ENCODE measurements at regions not wholly inside any gene's neighbourhood (a gene's known extent, or its start where the extent isn't known, plus 50 kb on each side); places are given as distances from the start of the nearest gene placed in this dataset.
A peak's percentile ranks its signal among the peaks of the same experiment; 100 is the strongest.

GRCh38 chr9:2340046-2340760 lies 281.4 kb upstream of the VLDLR start:
- Histone ChIP-seq H3K36me3 (ENCODE audit: insufficient read depth) (no peaks in the 10 kb centered on the region), H3K4me1 (ENCODE audit: insufficient read depth) (no peaks in the 10 kb centered on the region), H3K27ac (ENCODE audit: low read depth) (no peak overlapping the region), H3K4me3 (ENCODE audit: low read depth, low read length) (no peak overlapping the region)
- no peak for DNase-seq (ENCODE audit: extremely low spot score)
- WGBS = 59% methylated on average over 2 of the region's 2 CpGs

DNA sequence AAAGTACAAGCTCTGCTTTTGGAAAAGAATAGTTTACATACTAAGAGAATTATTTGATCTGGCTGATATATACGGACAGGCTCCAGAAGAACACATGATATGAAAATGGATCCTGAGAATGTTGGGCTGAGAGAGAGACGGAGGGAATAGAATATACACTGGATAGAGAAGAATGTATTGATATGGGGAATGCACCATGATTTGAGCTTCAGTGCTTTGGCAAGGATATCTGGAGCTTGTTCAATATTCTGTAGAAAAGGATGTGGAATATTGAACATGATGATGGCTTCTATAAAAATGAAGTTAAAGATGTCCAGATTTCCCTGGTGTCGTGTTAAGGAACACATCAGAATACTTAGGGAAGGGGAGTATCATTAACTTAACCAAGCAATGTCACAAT lies 280.5 kb upstream of the VLDLR start:
- 49% methylated on average over 3 of the region's 3 CpGs for WGBS
- Histone ChIP-seq H3K36me3 (ENCODE audit: insufficient read depth) (no peaks in the 10 kb centered on the region), H3K4me1 (ENCODE audit: insufficient read depth) (no peaks in the 10 kb centered on the region), H3K4me3 (ENCODE audit: low read depth, low read length) (no peak overlapping the region), H3K27ac (ENCODE audit: low read depth) (no peak overlapping the region)
- DNase-seq (ENCODE audit: extremely low spot score) = no peak

DNA sequence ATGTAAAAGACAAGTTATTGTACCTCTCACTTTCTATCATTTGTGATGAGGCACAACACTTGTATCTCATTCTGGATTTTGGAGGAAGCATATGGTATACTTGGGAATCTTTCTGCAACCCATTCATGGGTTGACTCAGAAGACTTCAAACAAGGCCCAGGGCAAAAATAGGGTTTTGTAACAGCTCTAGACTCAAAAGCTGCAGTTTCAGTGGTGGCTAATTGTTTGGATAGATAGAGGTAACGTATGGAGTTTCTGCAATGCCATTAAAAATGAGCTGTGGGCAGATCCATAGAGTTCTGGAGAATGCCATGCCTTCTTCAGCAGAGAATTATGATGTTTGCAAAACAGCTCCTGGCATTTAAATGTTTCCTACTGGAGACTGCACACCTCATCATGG lies 279.6 kb upstream of the VLDLR start:
- WGBS = 99% methylated on average over 1 of the region's 1 CpG
- no peak overlapping the region for H3K4me3 ChIP-seq (ENCODE audit: low read depth, low read length)
- H3K4me1 ChIP-seq (ENCODE audit: insufficient read depth) = no peaks in the 10 kb centered on the region
- no peaks in the 10 kb centered on the region for H3K36me3 ChIP-seq (ENCODE audit: insufficient read depth)
- no peak for DNase-seq (ENCODE audit: extremely low spot score)
- no peak overlapping the region for H3K27ac ChIP-seq (ENCODE audit: low read depth)

DNA sequence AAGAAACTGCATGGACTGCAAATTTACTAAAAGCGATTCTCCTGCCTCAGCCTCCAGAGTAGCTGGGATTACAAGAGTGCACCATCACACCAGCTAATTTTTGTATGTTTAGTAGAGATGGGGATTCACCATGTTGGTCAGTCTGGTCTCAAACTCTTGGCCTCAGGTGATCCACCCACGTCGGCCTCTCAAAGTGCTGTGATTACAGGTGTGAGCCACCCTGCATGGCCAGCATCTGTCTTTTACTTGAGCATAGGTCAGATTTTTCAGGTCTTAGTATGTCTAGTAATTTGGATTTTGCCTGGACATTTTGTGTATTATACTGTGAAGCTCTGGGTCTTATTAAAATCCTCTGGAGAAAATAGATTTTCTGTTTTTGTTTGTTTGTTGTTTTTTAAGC lies 277.8 kb upstream of the VLDLR start:
- WGBS = 96% methylated on average over 3 of the region's 3 CpGs
- H3K36me3 ChIP-seq (ENCODE audit: insufficient read depth) = no peaks in the 10 kb centered on the region
- H3K4me3 ChIP-seq (ENCODE audit: low read depth, low read length) = no peak overlapping the region
- H3K4me1 ChIP-seq (ENCODE audit: insufficient read depth) = no peaks in the 10 kb centered on the region
- H3K27ac ChIP-seq (ENCODE audit: low read depth) = no peak overlapping the region
- DNase-seq (ENCODE audit: extremely low spot score) = no peak

- H3K4me1 ChIP-seq (ENCODE audit: insufficient read depth) = no peaks in the 10 kb centered on the region
- no peak overlapping the region for H3K4me3 ChIP-seq (ENCODE audit: low read depth, low read length)
- no peak overlapping the region for H3K27ac ChIP-seq (ENCODE audit: low read depth)
- H3K36me3 ChIP-seq (ENCODE audit: insufficient read depth) = no peaks in the 10 kb centered on the region
- no peak for DNase-seq (ENCODE audit: extremely low spot score)
- WGBS = 93% methylated on average over 2 of the region's 2 CpGs
Observed at GRCh38 chr9:2344436-2344835, 277.2 kb upstream of the VLDLR start.

GRCh38 chr9:2345013-2345412 lies 276.6 kb upstream of the VLDLR start:
- Histone ChIP-seq H3K4me3 (ENCODE audit: low read depth, low read length) (no peak overlapping the region), H3K4me1 (ENCODE audit: insufficient read depth) (no peaks in the 10 kb centered on the region), H3K27ac (ENCODE audit: low read depth) (no peak overlapping the region), H3K36me3 (ENCODE audit: insufficient read depth) (no peaks in the 10 kb centered on the region)
- WGBS = 79% methylated on average over 4 of the region's 4 CpGs
- DNase-seq (ENCODE audit: extremely low spot score) = no peak

- no peaks in the 10 kb centered on the region for H3K36me3 ChIP-seq (ENCODE audit: insufficient read depth)
- 71% methylated on average over 2 of the region's 2 CpGs for WGBS
- H3K4me1 ChIP-seq (ENCODE audit: insufficient read depth) = no peaks in the 10 kb centered on the region
- no peak overlapping the region for H3K4me3 ChIP-seq (ENCODE audit: low read depth, low read length)
- H3K27ac ChIP-seq (ENCODE audit: low read depth) = no peak overlapping the region
- no peak for DNase-seq (ENCODE audit: extremely low spot score)
Observed at GRCh38 chr9:2346277-2346913, 275.2 kb upstream of the VLDLR start.

GRCh38 chr9:2351324-2351723 lies 270.3 kb upstream of the VLDLR start:
- Histone ChIP-seq H3K4me1 (ENCODE audit: insufficient read depth) (peaks cover 1% of the 10 kb centered on the region), H3K36me3 (ENCODE audit: insufficient read depth) (no peaks in the 10 kb centered on the region), H3K4me3 (ENCODE audit: low read depth, low read length) (no peak overlapping the region), H3K27ac (ENCODE audit: low read depth) (no peak overlapping the region)
- WGBS = 92% methylated on average over 3 of the region's 3 CpGs
- no peak for DNase-seq (ENCODE audit: extremely low spot score)

DNA sequence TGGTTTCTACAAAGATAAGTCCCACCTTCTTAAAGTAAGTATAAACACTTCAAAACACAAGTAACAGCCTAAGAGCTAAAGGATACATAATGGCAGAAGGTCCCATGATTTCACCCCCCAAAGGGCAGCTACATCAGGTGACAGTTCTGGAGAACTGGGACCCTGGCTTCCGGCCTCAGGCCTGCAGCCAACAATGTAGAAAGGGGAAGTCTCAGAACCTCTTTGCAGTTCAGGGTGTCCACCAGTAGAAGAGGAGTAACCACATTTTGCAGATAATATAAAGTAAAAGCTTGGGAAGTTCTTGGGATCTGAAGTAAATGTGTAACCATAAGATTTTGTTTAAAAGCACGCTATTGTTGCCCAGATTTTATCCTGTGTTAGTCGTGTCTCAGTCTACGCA lies 267.4 kb upstream of the VLDLR start:
- H3K4me3 ChIP-seq (ENCODE audit: low read depth, low read length) = no peak overlapping the region
- H3K36me3 ChIP-seq (ENCODE audit: insufficient read depth) = no peaks in the 10 kb centered on the region
- H3K27ac ChIP-seq (ENCODE audit: low read depth) = no peak overlapping the region
- 70% methylated on average over 4 of the region's 4 CpGs for WGBS
- H3K4me1 ChIP-seq (ENCODE audit: insufficient read depth) = peaks cover 1% of the 10 kb centered on the region
- DNase-seq (ENCODE audit: extremely low spot score) = no peak

GRCh38 chr9:2354856-2355696 lies 266.5 kb upstream of the VLDLR start:
- Histone ChIP-seq H3K4me3 (ENCODE audit: low read depth, low read length) (no peak overlapping the region), H3K27ac (ENCODE audit: low read depth) (no peak overlapping the region), H3K4me1 (ENCODE audit: insufficient read depth) (peaks cover 1% of the 10 kb centered on the region), H3K36me3 (ENCODE audit: insufficient read depth) (no peaks in the 10 kb centered on the region)
- peak; percentile 28 for DNase-seq (ENCODE audit: extremely low spot score)
- 66% methylated on average over 8 of the region's 8 CpGs for WGBS

- no peak for DNase-seq (ENCODE audit: extremely low spot score)
- no peak overlapping the region for H3K27ac ChIP-seq (ENCODE audit: low read depth)
- no peak overlapping the region for H3K4me3 ChIP-seq (ENCODE audit: low read depth, low read length)
- peaks cover 1% of the 10 kb centered on the region for H3K4me1 ChIP-seq (ENCODE audit: insufficient read depth)
- H3K36me3 ChIP-seq (ENCODE audit: insufficient read depth) = no peaks in the 10 kb centered on the region
- WGBS = 57% methylated on average over 7 of the region's 7 CpGs
Observed at GRCh38 chr9:2355697-2355983, 265.9 kb upstream of the VLDLR start.

DNA sequence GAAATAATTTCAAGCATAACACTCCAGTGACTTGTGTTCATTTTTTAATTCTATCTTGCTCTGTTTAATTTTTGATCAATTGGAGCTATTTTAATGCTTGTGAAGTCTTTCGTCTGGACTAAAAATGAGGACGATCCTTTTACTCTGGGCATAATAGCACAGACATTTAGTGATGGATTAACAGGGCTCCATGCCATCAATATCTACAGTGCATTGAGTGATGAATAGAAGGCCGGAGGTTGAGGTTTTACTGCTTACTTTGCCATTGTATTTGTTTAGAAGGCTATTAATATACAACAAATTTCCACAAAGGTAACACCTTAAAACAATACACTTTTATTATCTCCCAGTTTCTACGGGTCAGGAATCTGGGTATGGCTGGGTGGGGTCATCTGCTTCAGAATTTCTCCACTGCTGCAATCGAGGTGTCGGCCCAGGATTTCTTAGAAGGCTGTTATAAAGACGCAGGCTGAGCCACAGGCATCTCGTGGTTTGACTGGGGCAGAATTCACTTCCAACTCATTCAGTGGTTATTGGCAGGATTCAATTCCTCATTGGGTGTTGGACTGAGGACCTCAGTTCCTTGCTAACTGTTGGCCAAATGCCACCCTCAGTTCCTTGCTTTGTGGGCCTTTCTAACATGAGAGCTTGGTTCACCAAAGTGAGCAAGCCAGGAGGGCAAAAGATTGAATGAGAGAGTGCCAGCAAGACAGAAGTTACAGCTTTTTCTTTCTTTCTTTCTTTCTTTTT lies 265.4 kb upstream of the VLDLR start:
- Histone ChIP-seq H3K4me1 (ENCODE audit: insufficient read depth) (peaks cover 1% of the 10 kb centered on the region), H3K4me3 (ENCODE audit: low read depth, low read length) (no peak overlapping the region), H3K36me3 (ENCODE audit: insufficient read depth) (no peaks in the 10 kb centered on the region), H3K27ac (ENCODE audit: low read depth) (no peak overlapping the region)
- no peak for DNase-seq (ENCODE audit: extremely low spot score)
- WGBS = 89% methylated on average over 8 of the region's 8 CpGs

GRCh38 chr9:2359891-2360471 lies 261.6 kb upstream of the VLDLR start:
- H3K4me3 ChIP-seq (ENCODE audit: low read depth, low read length) = no peak overlapping the region
- H3K27ac ChIP-seq (ENCODE audit: low read depth) = no peak overlapping the region
- no peaks in the 10 kb centered on the region for H3K4me1 ChIP-seq (ENCODE audit: insufficient read depth)
- WGBS = 72% methylated on average over 3 of the region's 3 CpGs
- no peaks in the 10 kb centered on the region for H3K36me3 ChIP-seq (ENCODE audit: insufficient read depth)
- no peak for DNase-seq (ENCODE audit: extremely low spot score)
